ENCODE measurements at regions not wholly inside any gene's neighbourhood (a gene's known extent, or its start where the extent isn't known, plus 50 kb on each side); places are given as distances from the start of the nearest gene placed in this dataset.

DNA sequence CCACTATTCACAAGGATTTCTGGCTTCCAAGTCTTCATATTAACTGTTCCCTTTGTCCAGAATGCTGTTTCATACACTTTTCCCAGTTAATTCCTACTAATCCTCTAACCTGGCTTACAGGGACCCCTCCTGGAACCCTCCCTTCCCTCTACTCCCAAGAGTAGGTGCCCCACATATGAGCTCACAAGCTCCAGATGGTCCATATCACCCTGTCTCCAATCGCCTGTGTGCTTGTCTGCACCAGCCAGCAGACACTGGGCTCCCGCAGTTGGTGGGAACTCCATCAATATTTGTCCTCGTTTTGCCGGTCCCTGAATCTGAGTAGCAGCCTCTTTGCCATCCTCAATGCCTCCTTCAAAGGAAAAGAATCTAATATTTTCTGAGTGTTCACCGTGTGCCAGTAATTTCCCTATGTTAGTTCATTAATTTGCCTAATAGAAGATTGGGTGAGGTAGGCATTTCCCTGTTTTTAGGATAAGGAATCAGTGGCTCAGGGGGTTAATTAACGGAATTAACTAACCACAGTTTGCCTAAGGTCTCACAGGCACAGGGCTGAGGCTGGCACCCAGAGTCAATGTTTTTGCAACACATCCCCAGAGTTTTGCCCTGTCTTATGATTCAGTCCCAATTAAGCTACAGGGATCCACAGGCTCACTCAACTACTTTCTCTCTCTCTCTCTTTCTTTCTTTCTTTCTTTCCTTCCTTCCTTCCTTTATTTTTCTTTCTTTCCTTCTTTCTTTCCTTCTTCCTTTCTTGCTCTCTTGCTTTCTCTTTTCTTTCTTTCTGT, 141.6 kb upstream of the CYP1B1 start:
- no peak overlapping the region for H3K4me3 ChIP-seq (ENCODE audit: low read depth, low read length)
- TF ChIP-seq, protein P1, sequence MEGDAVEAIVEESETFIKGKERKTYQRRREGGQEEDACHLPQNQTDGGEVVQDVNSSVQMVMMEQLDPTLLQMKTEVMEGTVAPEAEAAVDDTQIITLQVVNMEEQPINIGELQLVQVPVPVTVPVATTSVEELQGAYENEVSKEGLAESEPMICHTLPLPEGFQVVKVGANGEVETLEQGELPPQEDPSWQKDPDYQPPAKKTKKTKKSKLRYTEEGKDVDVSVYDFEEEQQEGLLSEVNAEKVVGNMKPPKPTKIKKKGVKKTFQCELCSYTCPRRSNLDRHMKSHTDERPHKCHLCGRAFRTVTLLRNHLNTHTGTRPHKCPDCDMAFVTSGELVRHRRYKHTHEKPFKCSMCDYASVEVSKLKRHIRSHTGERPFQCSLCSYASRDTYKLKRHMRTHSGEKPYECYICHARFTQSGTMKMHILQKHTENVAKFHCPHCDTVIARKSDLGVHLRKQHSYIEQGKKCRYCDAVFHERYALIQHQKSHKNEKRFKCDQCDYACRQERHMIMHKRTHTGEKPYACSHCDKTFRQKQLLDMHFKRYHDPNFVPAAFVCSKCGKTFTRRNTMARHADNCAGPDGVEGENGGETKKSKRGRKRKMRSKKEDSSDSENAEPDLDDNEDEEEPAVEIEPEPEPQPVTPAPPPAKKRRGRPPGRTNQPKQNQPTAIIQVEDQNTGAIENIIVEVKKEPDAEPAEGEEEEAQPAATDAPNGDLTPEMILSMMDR (IDR thresholded peaks at IDR 0.05; ENCODE audit: low read depth, low read length, missing control alignments): no peak
- no peak for DNase-seq (ENCODE audit: low read depth)

GRCh38 chr2:38216886-38217285, 140.9 kb upstream of the CYP1B1 start:
- no peak for DNase-seq (ENCODE audit: low read depth)
- TF ChIP-seq, protein P1 (IDR thresholded peaks at IDR 0.05; ENCODE audit: low read depth, low read length, missing control alignments): no peak
- no peak overlapping the region for H3K4me3 ChIP-seq (ENCODE audit: low read depth, low read length)

DNA sequence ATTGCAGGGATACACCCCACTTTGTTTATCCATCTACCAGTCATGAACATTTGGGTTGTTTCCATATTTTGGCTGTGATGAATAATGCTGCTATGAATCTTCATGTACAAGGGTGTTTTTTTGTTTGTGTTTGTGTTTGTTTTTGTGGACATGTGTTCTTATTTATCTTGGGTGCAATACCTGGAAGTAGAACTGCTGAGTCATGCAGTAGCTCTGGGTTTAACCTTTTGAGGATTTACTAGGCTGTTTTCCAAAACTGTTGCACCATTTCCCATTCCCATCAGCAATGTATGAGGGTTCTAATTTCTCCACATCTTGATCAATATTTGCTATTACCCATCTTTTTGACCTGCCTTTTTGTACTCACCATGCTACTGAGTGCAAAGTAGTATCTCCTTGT, 140.0 kb upstream of the CYP1B1 start:
- TF ChIP-seq, protein P1 (IDR thresholded peaks at IDR 0.05; ENCODE audit: low read depth, low read length, missing control alignments): no peak
- no peak overlapping the region for H3K4me3 ChIP-seq (ENCODE audit: low read depth, low read length)
- no peak for DNase-seq (ENCODE audit: low read depth)

DNA sequence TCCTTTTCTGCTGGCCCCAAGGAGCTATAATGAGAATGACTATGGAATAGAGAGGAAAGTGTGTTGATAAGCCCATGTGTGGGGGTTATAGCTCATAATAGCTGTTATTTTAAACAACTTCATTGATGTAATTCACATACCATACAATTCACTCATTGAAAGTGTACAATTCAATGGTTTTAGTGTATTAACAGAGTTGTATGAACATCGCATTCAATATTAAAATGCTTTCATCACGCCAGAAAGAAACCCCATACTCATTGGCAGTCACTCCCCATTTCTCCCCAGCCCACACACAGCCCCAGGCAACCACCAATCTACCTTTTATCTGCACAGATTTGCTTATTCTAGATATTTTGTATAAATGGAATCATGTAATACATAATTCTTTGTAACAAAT, 139.6 kb upstream of the CYP1B1 start:
- TF ChIP-seq, protein P1 (IDR thresholded peaks at IDR 0.05; ENCODE audit: low read depth, low read length, missing control alignments): no peak
- DNase-seq (ENCODE audit: low read depth): no peak
- no peak overlapping the region for H3K4me3 ChIP-seq (ENCODE audit: low read depth, low read length)

DNA sequence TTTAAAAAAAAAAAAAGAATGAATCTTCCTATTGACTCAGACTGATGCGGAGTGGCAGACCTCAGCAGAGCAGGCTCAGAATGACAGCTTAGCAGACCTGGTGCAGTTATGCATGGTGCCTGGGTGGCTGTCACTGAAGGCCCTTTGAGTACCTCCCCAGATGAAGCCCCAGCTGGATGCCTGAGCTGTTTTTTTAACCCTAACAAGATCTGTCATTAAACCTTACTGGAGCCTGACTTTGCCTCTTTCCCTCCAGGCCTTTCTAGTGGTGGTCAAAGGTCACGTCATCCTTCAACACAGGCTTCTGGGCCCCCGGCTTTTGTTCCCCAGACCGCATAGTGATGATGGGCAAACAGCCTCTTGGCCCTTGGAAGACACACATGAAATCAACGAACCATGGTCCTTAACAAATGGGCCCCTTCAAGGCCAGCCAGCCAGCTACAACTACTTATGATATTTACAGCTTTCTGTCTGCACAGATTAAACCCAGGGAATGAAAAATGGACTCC, 138.3 kb upstream of the CYP1B1 start:
- TF ChIP-seq, protein P1 (IDR thresholded peaks at IDR 0.05; ENCODE audit: low read depth, low read length, missing control alignments): no peak
- no peak overlapping the region for H3K4me3 ChIP-seq (ENCODE audit: low read depth, low read length)
- no peak for DNase-seq (ENCODE audit: low read depth)

DNA sequence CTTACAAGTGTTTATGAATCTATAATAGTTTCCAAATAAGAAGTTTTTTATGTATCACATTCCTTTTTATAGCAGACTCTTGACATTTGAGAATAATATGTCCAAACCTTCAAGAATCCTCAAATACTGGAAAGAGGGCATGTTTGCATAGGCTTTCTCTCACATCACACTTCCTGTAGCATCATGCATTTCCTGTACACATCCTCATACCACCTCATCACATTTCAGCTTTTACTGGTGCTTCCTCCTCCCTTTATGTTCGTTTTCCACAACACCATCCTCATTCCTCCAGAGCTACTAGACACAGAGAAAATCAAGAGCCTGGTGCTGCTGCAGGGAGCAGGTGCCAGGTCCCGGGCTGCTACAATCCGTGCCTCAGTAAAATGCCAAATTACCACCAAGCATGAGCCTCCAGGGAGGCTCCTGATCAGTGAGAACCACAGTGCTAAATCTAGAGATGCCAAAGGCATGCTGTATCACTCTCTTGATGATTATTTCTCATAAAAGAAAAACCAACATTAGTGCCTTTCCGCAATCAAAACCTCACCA, 137.7 kb upstream of the CYP1B1 start:
- DNase-seq (ENCODE audit: low read depth): no peak
- no peak overlapping the region for H3K4me3 ChIP-seq (ENCODE audit: low read depth, low read length)
- TF ChIP-seq, protein P1 (IDR thresholded peaks at IDR 0.05; ENCODE audit: low read depth, low read length, missing control alignments): no peak
